ENCODE measurements at regions not wholly inside any gene's neighbourhood (a gene's known extent, or its start where the extent isn't known, plus 50 kb on each side); places are given as distances from the start of the nearest gene placed in this dataset.
"Not testable (repeated sequence)": the region's sequence is repeated elsewhere in the genome, so short reads cannot be mapped to it uniquely, and the experiment has no call there.

GRCh38 chr9:94413665-94414064 is 85.2 kb upstream of the NUTM2F start:
- in situ Hi-C loops (cut with MboI; ENCODE audit: low sequenced_read_pairs), result not testable (repeated sequence)

GRCh38 chr9:94415111-94415510 is 86.7 kb upstream of the NUTM2F start:
- H2BK15ac ChIP-seq (ENCODE audit: low read depth, low read length); dilution Hi-C loops (cut with HindIII; ENCODE audit: low sequenced_read_pairs, unreplicated experiment); POLR2A ChIA-PET (ENCODE audit: unreplicated experiment); H3K56ac ChIP-seq (ENCODE audit: extremely low read depth, insufficient read depth, low read length); H3K4me3 ChIP-seq (ENCODE audit: insufficient read depth, low read depth, low read length); H3K9me3 ChIP-seq (ENCODE audit: control insufficient read depth, insufficient read depth, low read length); H4K5ac ChIP-seq (ENCODE audit: low read depth, low read length); H2AFZ ChIP-seq (replicated peaks; ENCODE audit: low read length, poor library complexity); H2BK120ac ChIP-seq (ENCODE audit: low read depth, low read length); H3K4me2 ChIP-seq (ENCODE audit: low read depth, low read length); H2AK9ac ChIP-seq (replicated peaks; ENCODE audit: low read depth, low read length, poor library complexity); H3K79me1 ChIP-seq (ENCODE audit: low read depth in 1 of 2, low read length in 2 of 2); BruUV-seq (replicated peaks); H2AK5ac ChIP-seq (ENCODE audit: low read depth, low read length); intact Hi-C loops (cut with micrococcal nuclease); H3K9ac ChIP-seq (ENCODE audit: low read depth, low read length); in situ Hi-C loops (cut with MboI; ENCODE audit: low sequenced_read_pairs); H2BK5ac ChIP-seq (ENCODE audit: low read depth, low read length, poor library complexity, severe bottlenecking); H4K20me1 ChIP-seq (ENCODE audit: insufficient read depth, low read length); H3K23ac ChIP-seq (ENCODE audit: low read depth, low read length); ATAC-seq (ENCODE audit: low read depth); DNase-seq; H3K4ac ChIP-seq (ENCODE audit: low read depth, low read length); H3K36me3 ChIP-seq (ENCODE audit: control insufficient read depth, insufficient read depth, low read length); H3K27me3 ChIP-seq (ENCODE audit: control insufficient read depth, insufficient read depth, low read length); H4K91ac ChIP-seq (ENCODE audit: insufficient read depth, low read depth, low read length); H3K18ac ChIP-seq (ENCODE audit: low read depth, low read length); H2BK20ac ChIP-seq (ENCODE audit: low read depth, low read length); H4K8ac ChIP-seq (ENCODE audit: low read depth in 2 of 2, low read length in 2 of 2); H3K4me1 ChIP-seq (ENCODE audit: control insufficient read depth, insufficient read depth, low read length); H3K27ac ChIP-seq (ENCODE audit: insufficient read depth, low read length); H3K14ac ChIP-seq (replicated peaks; ENCODE audit: low read depth, low read length); CTCF ChIA-PET; H3K9me1 ChIP-seq (ENCODE audit: insufficient read depth, low read length): not testable (repeated sequence)
- WGBS, 2 experiments (ENCODE audit: extremely low coverage in 2 of 2, insufficient read length in 1 of 2), result no CpG with 5 or more reads among the region's 5 CpGs

More at GRCh38 chr9:94413665-94414064, 85.2 kb upstream of the NUTM2F start:
- H3K9me3 ChIP-seq (ENCODE audit: control insufficient read depth, insufficient read depth, low read length); H3K4me2 ChIP-seq (ENCODE audit: low read depth, low read length); H2BK20ac ChIP-seq (ENCODE audit: low read depth, low read length); ATAC-seq (ENCODE audit: low read depth); BruUV-seq (replicated peaks); H4K5ac ChIP-seq (ENCODE audit: low read depth, low read length); H3K18ac ChIP-seq (ENCODE audit: low read depth, low read length); DNase-seq; H4K8ac ChIP-seq (ENCODE audit: low read depth in 2 of 2, low read length in 2 of 2); H3K27me3 ChIP-seq (ENCODE audit: control insufficient read depth, insufficient read depth, low read length); H3K79me1 ChIP-seq (ENCODE audit: low read depth in 1 of 2, low read length in 2 of 2); H3K4me1 ChIP-seq (ENCODE audit: control insufficient read depth, insufficient read depth, low read length); H4K91ac ChIP-seq (ENCODE audit: insufficient read depth, low read depth, low read length); H2BK15ac ChIP-seq (ENCODE audit: low read depth, low read length); intact Hi-C loops (cut with micrococcal nuclease); H3K56ac ChIP-seq (ENCODE audit: extremely low read depth, insufficient read depth, low read length); H4K20me1 ChIP-seq (ENCODE audit: insufficient read depth, low read length); H2BK5ac ChIP-seq (ENCODE audit: low read depth, low read length, poor library complexity, severe bottlenecking); dilution Hi-C loops (cut with HindIII; ENCODE audit: low sequenced_read_pairs, unreplicated experiment); CTCF ChIA-PET; H3K9ac ChIP-seq (ENCODE audit: low read depth, low read length); H3K9me1 ChIP-seq (ENCODE audit: insufficient read depth, low read length); H2AK5ac ChIP-seq (ENCODE audit: low read depth, low read length); H2AFZ ChIP-seq (replicated peaks; ENCODE audit: low read length, poor library complexity); H2AK9ac ChIP-seq (replicated peaks; ENCODE audit: low read depth, low read length, poor library complexity); H3K14ac ChIP-seq (replicated peaks; ENCODE audit: low read depth, low read length); H3K4ac ChIP-seq (ENCODE audit: low read depth, low read length); H3K23ac ChIP-seq (ENCODE audit: low read depth, low read length); H3K27ac ChIP-seq (ENCODE audit: insufficient read depth, low read length); POLR2A ChIA-PET (ENCODE audit: unreplicated experiment); H3K36me3 ChIP-seq (ENCODE audit: control insufficient read depth, insufficient read depth, low read length); H3K4me3 ChIP-seq (ENCODE audit: insufficient read depth, low read depth, low read length); H2BK120ac ChIP-seq (ENCODE audit: low read depth, low read length): not testable (repeated sequence)
- no CpG with 5 or more reads among the region's 2 CpGs for WGBS, 2 experiments (ENCODE audit: extremely low coverage in 2 of 2, insufficient read length in 1 of 2)

Data from IMR-90 (cell line).